ENCODE measurements at regions not wholly inside any gene's neighbourhood (a gene's known extent, or its start where the extent isn't known, plus 50 kb on each side); places are given as distances from the start of the nearest gene placed in this dataset.

DNA sequence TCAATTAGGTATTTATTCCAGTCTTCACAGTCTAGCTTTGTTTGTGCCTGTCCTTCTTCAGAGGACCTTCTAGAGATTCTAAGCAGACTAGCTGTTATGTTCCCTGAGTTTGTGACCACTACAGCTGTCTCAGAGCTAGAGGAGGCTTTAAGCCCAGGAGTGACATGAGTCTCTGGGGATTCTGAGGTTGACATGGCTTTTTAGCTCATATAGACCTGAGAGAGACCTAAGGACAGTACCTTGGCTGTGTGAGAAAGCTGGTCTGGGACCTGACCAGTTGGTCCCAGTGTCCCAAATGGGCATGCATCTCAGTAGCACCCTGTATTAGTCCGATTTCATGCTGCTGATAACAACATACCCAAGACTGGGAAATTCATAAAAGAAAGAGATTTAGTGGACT is 330.2 kb downstream of the DIPK2A start:
- TF ChIP-seq CTCF (IDR thresholded peaks at IDR 0.05; ENCODE audit: insufficient read depth, low read depth, low read length), result no peak
- TF ChIP-seq EZH2 (IDR thresholded peaks at IDR 0.05; ENCODE audit: insufficient read depth, low read length), result no peak

All from astrocyte (in vitro differentiated cells and primary cell).